Testis (tissue), 2 donors: ENCODE measurements at regions not wholly inside any gene's neighbourhood (a gene's known extent, or its start where the extent isn't known, plus 50 kb on each side); places are given as distances from the start of the nearest gene placed in this dataset.

ENCODE experiments used
- POLR2A ChIP-seq: fragments of 450-650 bp; IDR thresholded peaks from one replicate; pipeline ENCODE4 v1.6.1; 2017; ENCODE audit warnings: antibody characterized with exemption, mild to moderate bottlenecking, moderate library complexity
- TF ChIP-seq, protein P1 (sequence below), 3 experiments: fragments of 450-650 bp in 2 of 3; fragments of 200-600 bp in 1 of 3; sonication (generic) in 1 of 3; IDR thresholded peaks; one replicate each; pipeline ENCODE4 v1.5.1; 2016 to 2019; ENCODE audit warnings: antibody characterized with exemption in 3 of 3, mild to moderate bottlenecking in 2 of 3, moderate library complexity in 1 of 3

DNA sequence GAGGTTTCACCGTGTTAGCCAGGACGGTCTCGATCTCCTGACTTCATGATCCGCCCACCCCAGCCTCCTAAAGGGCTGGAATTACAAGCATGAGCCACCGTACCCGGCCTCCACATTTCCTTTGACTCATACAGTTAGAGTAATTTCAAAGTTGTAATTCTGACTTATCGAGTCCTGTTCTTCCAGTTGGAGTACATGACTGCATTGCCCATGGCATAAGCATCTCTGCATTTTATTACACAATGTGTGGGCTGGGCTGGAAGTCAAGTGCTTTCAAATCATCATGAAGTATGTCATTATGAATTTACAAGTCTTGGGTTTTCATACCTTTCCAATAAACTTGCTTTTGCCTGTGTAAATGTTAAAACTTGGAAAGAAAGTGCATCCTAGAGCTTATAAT, 1295.7 kb upstream of the FLRT2 start:
- TF ChIP-seq, protein P1, sequence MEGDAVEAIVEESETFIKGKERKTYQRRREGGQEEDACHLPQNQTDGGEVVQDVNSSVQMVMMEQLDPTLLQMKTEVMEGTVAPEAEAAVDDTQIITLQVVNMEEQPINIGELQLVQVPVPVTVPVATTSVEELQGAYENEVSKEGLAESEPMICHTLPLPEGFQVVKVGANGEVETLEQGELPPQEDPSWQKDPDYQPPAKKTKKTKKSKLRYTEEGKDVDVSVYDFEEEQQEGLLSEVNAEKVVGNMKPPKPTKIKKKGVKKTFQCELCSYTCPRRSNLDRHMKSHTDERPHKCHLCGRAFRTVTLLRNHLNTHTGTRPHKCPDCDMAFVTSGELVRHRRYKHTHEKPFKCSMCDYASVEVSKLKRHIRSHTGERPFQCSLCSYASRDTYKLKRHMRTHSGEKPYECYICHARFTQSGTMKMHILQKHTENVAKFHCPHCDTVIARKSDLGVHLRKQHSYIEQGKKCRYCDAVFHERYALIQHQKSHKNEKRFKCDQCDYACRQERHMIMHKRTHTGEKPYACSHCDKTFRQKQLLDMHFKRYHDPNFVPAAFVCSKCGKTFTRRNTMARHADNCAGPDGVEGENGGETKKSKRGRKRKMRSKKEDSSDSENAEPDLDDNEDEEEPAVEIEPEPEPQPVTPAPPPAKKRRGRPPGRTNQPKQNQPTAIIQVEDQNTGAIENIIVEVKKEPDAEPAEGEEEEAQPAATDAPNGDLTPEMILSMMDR (IDR thresholded peaks at IDR 0.05), result no peak
- TF ChIP-seq POLR2A, result no peak
